Endothelial cell of umbilical vein (primary cell): ENCODE measurements at regions not wholly inside any gene's neighbourhood (a gene's known extent, or its start where the extent isn't known, plus 50 kb on each side); places are given as distances from the start of the nearest gene placed in this dataset.

Experiments
- BruUV-seq: library from RNA; stranded (reverse); fragments of 400-500 nt; replicated peaks from 2 replicates; lab custom pipeline; 2021; lab: Mats Ljungman, UMichigan
- CTCF ChIA-PET: fragments of 300-600, 350-600 bp; sonication (Branson Sonifier 250); formaldehyde crosslinking; loops from one replicate; lab custom pipeline; 2021; ENCODE audit warnings: antibody characterized with exemption, inconsistent platforms; lab: Charles Lee
- POLR2A ChIA-PET: fragments of 300-600, 350-600 bp; sonication (Branson Sonifier 250); formaldehyde crosslinking; loops from one replicate; lab custom pipeline; 2021; ENCODE audit warnings: antibody characterized with exemption, inconsistent platforms; lab: Charles Lee
- DNase-seq: peaks from one replicate; pipeline ENCODE4 v3.0.0-alpha.2; 2011; ENCODE audit warnings: low read depth, low spot score
- FAIRE-seq: peaks from 2 replicates; lab custom pipeline; 2011; peaks lifted over from hg19 to GRCh38; lab: Jason Lieb, UNC
- H2AFZ ChIP-seq: 2 replicates; pipeline ENCODE4 v1.6.0; 2012; ENCODE audit warnings: low read depth, low read length, control low read depth, inconsistent platforms
- H3K27ac ChIP-seq: 2 replicates; pipeline ENCODE4 v1.5.1; 2011; ENCODE audit warnings: low read depth, mild to moderate bottlenecking, control low read depth, low read length, moderate library complexity; ENCODE audit not compliant: insufficient read depth
- H3K27me3 ChIP-seq, 2 experiments: 2 replicates each; pipeline versions ENCODE4 v1.6.0 to v1.6.1; 2011; ENCODE audit warnings: low read length in 2 of 2, mixed read lengths in 1 of 2; ENCODE audit not compliant: control insufficient read depth in 2 of 2, insufficient read depth in 2 of 2
- H3K36me3 ChIP-seq, 2 experiments: 2 replicates in 1 of 2; 3 replicates in 1 of 2; pipeline ENCODE4 v1.5.1; 2011; ENCODE audit warnings: low read length in 2 of 2, mild to moderate bottlenecking in 1 of 2, moderate library complexity in 1 of 2; ENCODE audit not compliant: control insufficient read depth in 2 of 2, insufficient read depth in 2 of 2; ENCODE audit errors: extremely low read depth in 1 of 2
- H3K4me1 ChIP-seq: 3 replicates; pipeline ENCODE4 v1.5.1; 2011; ENCODE audit warnings: mild to moderate bottlenecking, low read length; ENCODE audit not compliant: control insufficient read depth, insufficient read depth; ENCODE audit errors: extremely low read depth
- H3K4me2 ChIP-seq: 2 replicates; pipeline ENCODE4 v1.6.1; 2011; ENCODE audit warnings: low read length, control low read depth, mixed read lengths; ENCODE audit not compliant: insufficient read depth
- H3K4me3 ChIP-seq, 3 experiments: fragments of 200-600 bp in 1 of 3; sonication (generic), shearing (Covaris generic) in 1 of 3; replicated peaks in 1 of 3; 2 replicates each; pipeline ENCODE4 v1.5.1; 2011 to 2016; ENCODE audit warnings: control low read depth in 3 of 3, low read length in 3 of 3, mild to moderate bottlenecking in 2 of 3, inconsistent platforms in 1 of 3, low read depth in 1 of 3, moderate library complexity in 1 of 3; ENCODE audit not compliant: insufficient read depth in 1 of 3
- H3K79me2 ChIP-seq: 2 replicates; pipeline ENCODE4 v1.6.0; 2012; ENCODE audit warnings: low read length, inconsistent platforms; ENCODE audit not compliant: control insufficient read depth, insufficient read depth
- H3K9ac ChIP-seq: replicated peaks from 2 replicates; pipeline ENCODE3; 2011; ENCODE audit warnings: low read length, control low read depth; ENCODE audit not compliant: insufficient read depth; ENCODE audit errors: extremely low read depth
- H3K9me1 ChIP-seq: replicated peaks from 3 replicates; pipeline ENCODE4 v1.6.0; 2011; ENCODE audit warnings: mild to moderate bottlenecking, low read length; ENCODE audit not compliant: control insufficient read depth, insufficient read depth; ENCODE audit errors: extremely low read depth
- H3K9me3 ChIP-seq: replicated peaks from 2 replicates; pipeline ENCODE4 v1.5.1; 2012; ENCODE audit warnings: low read length, inconsistent platforms; ENCODE audit not compliant: control insufficient read depth, insufficient read depth
- H4K20me1 ChIP-seq: replicated peaks from 2 replicates; pipeline ENCODE3; 2011; ENCODE audit warnings: mild to moderate bottlenecking, low read length; ENCODE audit not compliant: control insufficient read depth, insufficient read depth; ENCODE audit errors: extremely low read depth
- EZH2 ChIP-seq: IDR thresholded peaks from 2 replicates; pipeline ENCODE4 v1.6.1; 2012; ENCODE audit warnings: borderline replicate concordance, low read depth, mild to moderate bottlenecking, moderate library complexity, low read length, inconsistent platforms; ENCODE audit not compliant: severe bottlenecking
- FOS ChIP-seq: IDR thresholded peaks from 2 replicates; pipeline ENCODE4 v1.6.1; 2011; ENCODE audit warnings: mild to moderate bottlenecking, low read length, moderate library complexity, borderline replicate concordance; ENCODE audit not compliant: insufficient read depth
- GATA2 ChIP-seq: IDR thresholded peaks from 2 replicates; pipeline ENCODE4 v1.7.0; 2011; ENCODE audit warnings: low read depth, mild to moderate bottlenecking, moderate library complexity, mixed read lengths, low read length; ENCODE audit not compliant: insufficient read length, insufficient read depth
- JUN ChIP-seq: IDR thresholded peaks from 2 replicates; pipeline ENCODE4 v1.6.1; 2011; ENCODE audit warnings: borderline replicate concordance, low read depth; ENCODE audit not compliant: insufficient read length, insufficient read depth
- MYC ChIP-seq: IDR thresholded peaks from one replicate; pipeline ENCODE4 v1.6.1; 2011; ENCODE audit warnings: mild to moderate bottlenecking, low read depth, low read length
- POLR2A ChIP-seq: IDR thresholded peaks from 2 replicates; pipeline ENCODE4 v1.6.1; 2012; ENCODE audit warnings: low read depth, mild to moderate bottlenecking, control low read depth, low read length
- POLR2AphosphoS5 ChIP-seq: IDR thresholded peaks from 2 replicates; pipeline ENCODE4 v1.6.1; 2012; ENCODE audit warnings: low read depth, mild to moderate bottlenecking, control low read depth, low read length, moderate library complexity; ENCODE audit not compliant: insufficient read depth
- dilution Hi-C: fragments of 300-500 bp; cut with MboI; formaldehyde crosslinking; loops from one replicate; pipeline ENCODE4 v1.15.0; 2019; ENCODE audit warnings: low sequenced_read_pairs; ENCODE audit not compliant: extremely low pct_ligation_motif_present
- intact Hi-C: fragments of 100-400 bp; cut with micrococcal nuclease; formaldehyde crosslinking; loops from one replicate; pipeline ENCODE4 v1.10.0; 2022
- TF ChIP-seq, protein P1 (sequence below): IDR thresholded peaks from 2 replicates; pipeline ENCODE4 v1.6.1; 2011; ENCODE audit not compliant: insufficient read depth, insufficient read length
- TF ChIP-seq, protein P2 (sequence below), 2 donors: IDR thresholded peaks; 1 replicate in 1 of 2; 2 replicates in 1 of 2; pipeline ENCODE4 v1.5.1; 2011; ENCODE audit warnings: low read length in 2 of 2, mild to moderate bottlenecking in 2 of 2, moderate library complexity in 2 of 2, control low read depth in 1 of 2, inconsistent platforms in 1 of 2, low read depth in 1 of 2; ENCODE audit not compliant: insufficient read depth in 1 of 2; ENCODE audit errors: extremely low read depth in 1 of 2

DNA sequence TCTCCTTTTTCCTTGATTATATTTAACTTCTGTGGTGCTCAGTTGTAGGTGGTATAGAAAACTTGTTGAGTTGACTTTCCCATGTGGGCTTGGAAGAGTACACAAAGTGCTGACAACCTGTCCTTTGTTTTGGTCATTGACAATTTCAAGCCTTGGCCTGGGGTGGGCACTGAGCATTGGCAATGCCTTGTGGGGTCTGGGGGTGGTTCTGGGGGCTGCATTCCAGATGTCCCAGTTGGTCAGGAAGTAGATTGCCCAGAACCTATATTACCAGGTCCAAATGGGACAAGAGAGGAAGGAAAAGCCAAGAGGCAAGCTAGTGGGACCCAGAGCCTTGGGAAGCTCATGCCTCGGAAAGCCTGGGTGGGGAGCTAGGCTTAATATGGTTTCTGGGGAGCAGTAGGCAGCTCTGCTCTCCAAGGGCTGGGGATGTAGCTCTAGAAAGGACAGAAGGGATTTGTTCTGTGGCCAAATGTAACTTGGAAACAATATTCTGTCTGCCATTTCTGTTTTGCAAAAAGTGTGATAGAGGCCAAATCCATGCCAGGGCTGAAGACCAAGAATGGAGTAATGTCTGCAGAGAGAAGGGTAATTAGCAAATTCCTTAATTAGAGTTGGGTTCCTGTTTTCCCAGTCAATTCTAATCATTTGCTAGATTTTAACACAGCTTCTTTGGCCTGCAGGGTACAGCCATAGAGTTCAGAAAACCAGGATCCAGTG, 87.4 kb downstream of the SLC4A3 start:
- H3K27ac ChIP-seq, result no peak overlapping the region
- no peaks in the 10 kb centered on the region for H3K79me2 ChIP-seq
- DNase-seq (no peak), FAIRE-seq (no peak)
- H3K4me1 ChIP-seq, result no peaks in the 10 kb centered on the region
- H3K4me3 ChIP-seq, result no peak overlapping the region
- H3K9ac ChIP-seq, result no peak overlapping the region
- no peaks in the 10 kb centered on the region for H3K36me3 ChIP-seq
- TF ChIP-seq, protein P1, sequence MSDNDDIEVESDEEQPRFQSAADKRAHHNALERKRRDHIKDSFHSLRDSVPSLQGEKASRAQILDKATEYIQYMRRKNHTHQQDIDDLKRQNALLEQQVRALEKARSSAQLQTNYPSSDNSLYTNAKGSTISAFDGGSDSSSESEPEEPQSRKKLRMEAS, result no peak
- TF ChIP-seq EZH2, result no peak
- TF ChIP-seq POLR2A, result no peak
- TF ChIP-seq, protein P2, sequence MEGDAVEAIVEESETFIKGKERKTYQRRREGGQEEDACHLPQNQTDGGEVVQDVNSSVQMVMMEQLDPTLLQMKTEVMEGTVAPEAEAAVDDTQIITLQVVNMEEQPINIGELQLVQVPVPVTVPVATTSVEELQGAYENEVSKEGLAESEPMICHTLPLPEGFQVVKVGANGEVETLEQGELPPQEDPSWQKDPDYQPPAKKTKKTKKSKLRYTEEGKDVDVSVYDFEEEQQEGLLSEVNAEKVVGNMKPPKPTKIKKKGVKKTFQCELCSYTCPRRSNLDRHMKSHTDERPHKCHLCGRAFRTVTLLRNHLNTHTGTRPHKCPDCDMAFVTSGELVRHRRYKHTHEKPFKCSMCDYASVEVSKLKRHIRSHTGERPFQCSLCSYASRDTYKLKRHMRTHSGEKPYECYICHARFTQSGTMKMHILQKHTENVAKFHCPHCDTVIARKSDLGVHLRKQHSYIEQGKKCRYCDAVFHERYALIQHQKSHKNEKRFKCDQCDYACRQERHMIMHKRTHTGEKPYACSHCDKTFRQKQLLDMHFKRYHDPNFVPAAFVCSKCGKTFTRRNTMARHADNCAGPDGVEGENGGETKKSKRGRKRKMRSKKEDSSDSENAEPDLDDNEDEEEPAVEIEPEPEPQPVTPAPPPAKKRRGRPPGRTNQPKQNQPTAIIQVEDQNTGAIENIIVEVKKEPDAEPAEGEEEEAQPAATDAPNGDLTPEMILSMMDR (IDR thresholded peaks at IDR 0.05; ENCODE audit: extremely low read depth in 1 of 2, insufficient read depth in 1 of 2, low read depth in 1 of 2, low read length in 2 of 2), result no peak
- no peak for TF ChIP-seq POLR2AphosphoS5
- TF ChIP-seq JUN, result no peak
- no peak for TF ChIP-seq FOS
- no peak for TF ChIP-seq MYC
- no peak for TF ChIP-seq GATA2
- CTCF ChIA-PET, result no interaction called here
- no peaks in the 10 kb centered on the region for H3K27me3 ChIP-seq
- dilution Hi-C loops, result no loop called here
- H2AFZ ChIP-seq, result no peak overlapping the region
- intact Hi-C loops, result no loop called here
- no peaks in the 10 kb centered on the region for H4K20me1 ChIP-seq
- POLR2A ChIA-PET, result no interaction called here
- H3K9me3 ChIP-seq, result no peaks in the 10 kb centered on the region
- BruUV-seq, result no TSS peak
- no peaks in the 10 kb centered on the region for H3K9me1 ChIP-seq
- no peak overlapping the region for H3K4me2 ChIP-seq
